GM13977 (cell line): ENCODE measurements at regions not wholly inside any gene's neighbourhood (a gene's known extent, or its start where the extent isn't known, plus 50 kb on each side); places are given as distances from the start of the nearest gene placed in this dataset.

Experiments used
- DNase-seq: peaks from one replicate; pipeline ENCODE4 v3.0.0; 2012; ENCODE audit warnings: low spot score
- in situ Hi-C: fragments of 300-500 bp; cut with MboI; formaldehyde crosslinking; loops from one replicate; pipeline ENCODE4 v1.12.0; 2022; ENCODE audit warnings: low sequenced_read_pairs, low pct_unique_long_range_greater_than_20kb, mixed read lengths, inconsistent platforms; ENCODE audit not compliant: unreplicated experiment
- TF ChIP-seq, protein P1 (sequence below): IDR thresholded peaks from 2 replicates; pipeline ENCODE4 v1.5.1; 2012; ENCODE audit warnings: mild to moderate bottlenecking, control low read depth; ENCODE audit not compliant: insufficient read depth; ENCODE audit errors: extremely low read depth, missing control alignments

DNA sequence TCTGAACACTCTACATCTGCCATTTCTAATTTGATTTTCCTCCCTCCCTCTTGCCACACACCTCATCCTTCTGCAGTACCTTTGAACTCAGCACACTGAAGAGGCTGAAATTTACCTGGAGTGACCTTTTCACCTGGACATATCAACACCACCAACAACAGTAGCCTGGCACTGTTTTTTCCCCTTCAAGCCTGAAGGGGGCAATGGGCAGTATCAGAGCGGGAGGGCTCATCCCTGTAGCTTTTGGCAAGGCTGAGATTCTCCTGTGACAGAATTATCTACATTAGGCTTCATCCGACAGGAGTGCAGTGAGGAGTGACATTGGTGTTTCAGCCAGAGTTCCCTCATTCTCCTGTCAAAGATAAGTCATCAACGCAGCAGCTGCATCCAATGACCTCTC lies 312.8 kb upstream of the SPTLC3 start:
- DNase-seq = no peak
- TF ChIP-seq, protein P1, sequence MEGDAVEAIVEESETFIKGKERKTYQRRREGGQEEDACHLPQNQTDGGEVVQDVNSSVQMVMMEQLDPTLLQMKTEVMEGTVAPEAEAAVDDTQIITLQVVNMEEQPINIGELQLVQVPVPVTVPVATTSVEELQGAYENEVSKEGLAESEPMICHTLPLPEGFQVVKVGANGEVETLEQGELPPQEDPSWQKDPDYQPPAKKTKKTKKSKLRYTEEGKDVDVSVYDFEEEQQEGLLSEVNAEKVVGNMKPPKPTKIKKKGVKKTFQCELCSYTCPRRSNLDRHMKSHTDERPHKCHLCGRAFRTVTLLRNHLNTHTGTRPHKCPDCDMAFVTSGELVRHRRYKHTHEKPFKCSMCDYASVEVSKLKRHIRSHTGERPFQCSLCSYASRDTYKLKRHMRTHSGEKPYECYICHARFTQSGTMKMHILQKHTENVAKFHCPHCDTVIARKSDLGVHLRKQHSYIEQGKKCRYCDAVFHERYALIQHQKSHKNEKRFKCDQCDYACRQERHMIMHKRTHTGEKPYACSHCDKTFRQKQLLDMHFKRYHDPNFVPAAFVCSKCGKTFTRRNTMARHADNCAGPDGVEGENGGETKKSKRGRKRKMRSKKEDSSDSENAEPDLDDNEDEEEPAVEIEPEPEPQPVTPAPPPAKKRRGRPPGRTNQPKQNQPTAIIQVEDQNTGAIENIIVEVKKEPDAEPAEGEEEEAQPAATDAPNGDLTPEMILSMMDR = no peak
- in situ Hi-C loops = no loop called here

DNA sequence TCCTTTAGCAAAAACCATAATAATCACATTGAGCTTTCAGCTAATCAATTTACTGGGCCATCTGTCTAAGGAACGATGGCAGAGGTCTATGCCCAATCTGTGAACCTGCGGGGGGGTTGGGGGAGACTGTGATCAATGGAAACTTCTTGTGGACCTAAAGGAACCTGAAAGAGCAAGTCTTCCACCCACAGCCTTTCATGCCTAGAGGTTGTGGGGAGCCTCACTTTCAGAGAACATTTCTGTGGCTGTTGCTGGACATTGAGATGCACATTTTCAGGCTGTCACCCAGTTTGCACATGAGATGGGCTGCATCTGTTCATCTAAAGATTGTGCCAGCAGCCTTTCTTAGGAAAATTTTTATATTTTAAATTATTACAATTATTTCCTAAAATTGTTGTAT lies 310.0 kb upstream of the SPTLC3 start:
- TF ChIP-seq, protein P1 = no peak
- DNase-seq = no peak
- in situ Hi-C loops = no loop called here

DNA sequence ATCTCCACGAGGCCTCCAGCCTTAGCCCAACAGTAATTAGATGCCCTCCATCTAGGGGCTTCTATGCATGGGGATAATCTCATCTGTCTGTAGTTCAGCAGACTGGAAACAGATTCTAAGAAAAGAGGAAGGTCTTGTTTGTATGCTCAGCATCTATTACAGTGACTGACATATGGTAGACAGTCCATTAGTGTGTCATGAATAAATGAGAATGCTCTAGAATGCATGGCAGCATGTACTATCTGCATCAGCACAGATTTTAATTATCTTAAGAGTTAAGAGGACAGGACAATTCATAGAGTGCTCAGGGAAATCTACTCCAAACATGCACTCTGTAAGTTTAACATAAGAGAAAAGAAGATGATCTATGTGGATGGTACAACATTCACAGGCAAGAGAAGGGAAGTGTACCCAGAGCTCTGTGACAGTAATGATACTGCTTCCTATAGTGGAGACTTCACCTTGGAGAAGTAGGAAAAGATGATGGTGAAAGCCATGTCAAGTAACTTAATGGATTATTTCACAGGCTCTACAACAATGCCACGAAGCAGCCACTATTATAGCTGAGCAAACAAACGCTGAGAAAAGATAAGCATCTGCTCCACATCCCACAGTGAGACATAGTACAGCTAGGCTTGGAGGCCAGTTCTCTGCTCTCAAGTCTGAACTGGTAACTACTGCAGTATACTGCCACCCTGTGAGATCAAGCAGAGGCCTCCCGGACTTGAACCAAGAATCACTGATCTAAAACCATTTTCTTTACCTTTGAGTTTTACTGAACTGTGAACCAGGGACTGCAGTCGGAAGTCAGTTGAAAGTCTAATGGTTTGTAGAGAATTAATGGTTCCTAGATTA lies 309.2 kb upstream of the SPTLC3 start:
- DNase-seq = no peak
- in situ Hi-C loops = no loop called here
- TF ChIP-seq, protein P1 = no peak

DNA sequence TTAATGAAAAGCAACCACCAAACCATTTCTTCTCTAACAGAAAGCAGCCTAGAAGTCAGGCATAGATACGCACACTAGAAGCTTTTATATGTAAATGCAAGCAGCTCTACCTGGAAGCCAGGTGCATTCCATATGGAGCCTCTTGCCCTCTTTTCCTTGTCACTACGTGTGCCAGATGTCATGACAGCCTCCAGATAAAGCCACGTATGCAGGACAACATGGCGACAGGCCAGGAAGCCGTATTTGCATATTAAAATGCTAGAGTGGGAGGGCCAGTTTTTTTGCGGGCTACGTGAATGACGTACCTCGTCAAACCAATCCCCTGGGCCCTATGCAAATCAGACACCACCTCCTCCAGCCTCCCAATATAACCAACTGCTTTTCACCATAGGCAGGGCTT lies 308.1 kb upstream of the SPTLC3 start:
- TF ChIP-seq, protein P1 = no peak
- in situ Hi-C loops = no loop called here
- DNase-seq = no peak

DNA sequence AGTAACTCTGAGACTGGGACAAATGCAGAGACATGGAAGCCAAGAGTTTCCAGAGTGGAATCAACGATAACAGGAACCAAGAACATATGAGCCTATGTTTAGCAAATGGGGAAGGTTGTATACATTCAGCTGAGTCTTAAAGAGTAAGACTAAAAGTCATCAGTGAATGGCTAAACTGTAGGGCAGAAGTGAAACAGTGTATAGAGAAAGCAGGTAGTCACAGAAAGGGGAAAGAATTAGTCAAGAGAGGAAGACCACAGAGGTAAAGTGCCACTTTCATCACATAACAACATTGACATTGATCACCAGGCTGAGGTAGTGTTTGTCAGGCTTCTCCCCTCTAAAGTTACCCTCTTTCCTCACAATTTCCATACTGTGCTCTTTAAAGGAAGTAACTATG lies 306.5 kb upstream of the SPTLC3 start:
- no peak for DNase-seq
- in situ Hi-C loops = no loop called here
- TF ChIP-seq, protein P1 = no peak

DNA sequence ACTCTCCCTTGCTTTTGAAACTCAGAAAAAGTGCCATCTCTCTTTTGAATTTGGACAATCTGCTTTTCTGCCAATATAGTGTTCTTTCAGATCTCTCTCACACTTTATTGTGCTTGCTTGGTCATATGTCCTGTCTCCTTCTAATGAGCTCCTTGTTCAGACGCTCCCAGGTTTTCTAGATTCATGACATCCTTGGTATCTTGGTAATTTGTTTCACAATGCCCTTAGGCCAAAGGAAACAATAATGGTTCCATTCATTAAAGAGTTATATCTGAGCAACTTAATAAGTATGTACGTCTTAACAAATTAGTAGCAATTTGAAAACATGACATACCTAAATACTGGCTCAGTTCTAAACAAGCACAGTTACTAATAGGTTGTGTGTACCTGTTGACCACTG lies 293.4 kb upstream of the SPTLC3 start:
- in situ Hi-C loops = no loop called here
- no peak for DNase-seq
- TF ChIP-seq, protein P1 = no peak
